ENCODE measurements at regions not wholly inside any gene's neighbourhood (a gene's known extent, or its start where the extent isn't known, plus 50 kb on each side); places are given as distances from the start of the nearest gene placed in this dataset.

DNA sequence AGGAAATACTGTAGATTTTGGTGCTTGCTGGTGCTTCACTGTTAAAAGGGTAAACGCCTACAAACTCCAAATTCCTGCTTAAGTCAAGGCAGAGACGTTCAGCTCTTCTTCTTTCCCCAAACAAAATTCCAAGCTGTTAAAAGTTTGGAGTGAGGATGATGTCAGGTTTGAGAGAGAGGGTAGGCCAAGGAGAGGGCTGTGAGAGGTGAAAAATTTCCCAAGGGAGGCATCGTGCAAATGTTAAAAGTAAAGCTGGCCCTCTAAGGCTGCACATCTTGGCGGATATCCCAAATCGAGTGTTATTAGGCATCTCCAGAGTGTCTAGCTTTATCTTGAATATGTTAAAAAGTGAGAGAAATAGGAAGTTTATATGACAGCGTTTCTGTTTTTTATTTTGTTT is 651.8 kb downstream of the QKI start:
- TF ChIP-seq, protein P1, sequence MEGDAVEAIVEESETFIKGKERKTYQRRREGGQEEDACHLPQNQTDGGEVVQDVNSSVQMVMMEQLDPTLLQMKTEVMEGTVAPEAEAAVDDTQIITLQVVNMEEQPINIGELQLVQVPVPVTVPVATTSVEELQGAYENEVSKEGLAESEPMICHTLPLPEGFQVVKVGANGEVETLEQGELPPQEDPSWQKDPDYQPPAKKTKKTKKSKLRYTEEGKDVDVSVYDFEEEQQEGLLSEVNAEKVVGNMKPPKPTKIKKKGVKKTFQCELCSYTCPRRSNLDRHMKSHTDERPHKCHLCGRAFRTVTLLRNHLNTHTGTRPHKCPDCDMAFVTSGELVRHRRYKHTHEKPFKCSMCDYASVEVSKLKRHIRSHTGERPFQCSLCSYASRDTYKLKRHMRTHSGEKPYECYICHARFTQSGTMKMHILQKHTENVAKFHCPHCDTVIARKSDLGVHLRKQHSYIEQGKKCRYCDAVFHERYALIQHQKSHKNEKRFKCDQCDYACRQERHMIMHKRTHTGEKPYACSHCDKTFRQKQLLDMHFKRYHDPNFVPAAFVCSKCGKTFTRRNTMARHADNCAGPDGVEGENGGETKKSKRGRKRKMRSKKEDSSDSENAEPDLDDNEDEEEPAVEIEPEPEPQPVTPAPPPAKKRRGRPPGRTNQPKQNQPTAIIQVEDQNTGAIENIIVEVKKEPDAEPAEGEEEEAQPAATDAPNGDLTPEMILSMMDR (conservative IDR thresholded peaks at IDR 0.05; ENCODE audit: low read depth, low read length): no peak
- TF ChIP-seq, protein P2, sequence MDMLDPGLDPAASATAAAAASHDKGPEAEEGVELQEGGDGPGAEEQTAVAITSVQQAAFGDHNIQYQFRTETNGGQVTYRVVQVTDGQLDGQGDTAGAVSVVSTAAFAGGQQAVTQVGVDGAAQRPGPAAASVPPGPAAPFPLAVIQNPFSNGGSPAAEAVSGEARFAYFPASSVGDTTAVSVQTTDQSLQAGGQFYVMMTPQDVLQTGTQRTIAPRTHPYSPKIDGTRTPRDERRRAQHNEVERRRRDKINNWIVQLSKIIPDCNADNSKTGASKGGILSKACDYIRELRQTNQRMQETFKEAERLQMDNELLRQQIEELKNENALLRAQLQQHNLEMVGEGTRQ (IDR thresholded peaks at IDR 0.05; ENCODE audit: low read depth, low read length): no peak

All from IMR-90 (cell line).